ENCODE measurements at regions not wholly inside any gene's neighbourhood (a gene's known extent, or its start where the extent isn't known, plus 50 kb on each side); places are given as distances from the start of the nearest gene placed in this dataset.

DNA sequence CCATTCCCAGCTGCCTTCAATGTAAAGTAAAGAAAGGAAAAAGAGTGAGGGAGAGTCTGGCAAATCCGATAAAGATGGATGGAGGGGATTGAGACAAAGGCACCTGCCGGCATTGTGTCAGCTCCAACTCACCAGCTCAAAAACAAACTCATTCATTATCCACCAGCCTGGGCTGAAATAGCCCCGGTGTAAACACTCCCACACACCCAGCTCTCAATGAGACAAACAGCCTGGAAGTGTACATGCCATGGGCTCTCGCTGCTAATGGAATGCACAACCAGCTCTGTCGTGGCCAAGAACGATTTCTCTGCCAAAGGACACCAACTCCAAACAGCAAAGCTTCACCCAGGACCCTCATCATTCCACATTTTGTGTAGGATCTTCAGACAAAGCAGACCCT lies 89.3 kb upstream of the OPCML start:
- TF ChIP-seq, protein P1, sequence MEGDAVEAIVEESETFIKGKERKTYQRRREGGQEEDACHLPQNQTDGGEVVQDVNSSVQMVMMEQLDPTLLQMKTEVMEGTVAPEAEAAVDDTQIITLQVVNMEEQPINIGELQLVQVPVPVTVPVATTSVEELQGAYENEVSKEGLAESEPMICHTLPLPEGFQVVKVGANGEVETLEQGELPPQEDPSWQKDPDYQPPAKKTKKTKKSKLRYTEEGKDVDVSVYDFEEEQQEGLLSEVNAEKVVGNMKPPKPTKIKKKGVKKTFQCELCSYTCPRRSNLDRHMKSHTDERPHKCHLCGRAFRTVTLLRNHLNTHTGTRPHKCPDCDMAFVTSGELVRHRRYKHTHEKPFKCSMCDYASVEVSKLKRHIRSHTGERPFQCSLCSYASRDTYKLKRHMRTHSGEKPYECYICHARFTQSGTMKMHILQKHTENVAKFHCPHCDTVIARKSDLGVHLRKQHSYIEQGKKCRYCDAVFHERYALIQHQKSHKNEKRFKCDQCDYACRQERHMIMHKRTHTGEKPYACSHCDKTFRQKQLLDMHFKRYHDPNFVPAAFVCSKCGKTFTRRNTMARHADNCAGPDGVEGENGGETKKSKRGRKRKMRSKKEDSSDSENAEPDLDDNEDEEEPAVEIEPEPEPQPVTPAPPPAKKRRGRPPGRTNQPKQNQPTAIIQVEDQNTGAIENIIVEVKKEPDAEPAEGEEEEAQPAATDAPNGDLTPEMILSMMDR (conservative IDR thresholded peaks at IDR 0.05; ENCODE audit: low read depth, low read length), result no peak
- TF ChIP-seq POLR2A (IDR thresholded peaks at IDR 0.05; ENCODE audit: low read depth, low read length), result no peak
- no peak for TF ChIP-seq MXI1 (IDR thresholded peaks at IDR 0.05; ENCODE audit: borderline replicate concordance, low read depth, low read length)
